UCSD-AML1 (cell line): ENCODE measurements at regions not wholly inside any gene's neighbourhood (a gene's known extent, or its start where the extent isn't known, plus 50 kb on each side); places are given as distances from the start of the nearest gene placed in this dataset.

Experiments
- DNase-seq: peaks from one replicate; lab custom pipeline; 2025; ENCODE audit not compliant: unreplicated experiment; lab: John Stamatoyannopoulos, UW

- DNase-seq: no peak
Measured at GRCh38 chr5:61948151-61948550, 357.9 kb upstream of the KIF2A start.

DNA sequence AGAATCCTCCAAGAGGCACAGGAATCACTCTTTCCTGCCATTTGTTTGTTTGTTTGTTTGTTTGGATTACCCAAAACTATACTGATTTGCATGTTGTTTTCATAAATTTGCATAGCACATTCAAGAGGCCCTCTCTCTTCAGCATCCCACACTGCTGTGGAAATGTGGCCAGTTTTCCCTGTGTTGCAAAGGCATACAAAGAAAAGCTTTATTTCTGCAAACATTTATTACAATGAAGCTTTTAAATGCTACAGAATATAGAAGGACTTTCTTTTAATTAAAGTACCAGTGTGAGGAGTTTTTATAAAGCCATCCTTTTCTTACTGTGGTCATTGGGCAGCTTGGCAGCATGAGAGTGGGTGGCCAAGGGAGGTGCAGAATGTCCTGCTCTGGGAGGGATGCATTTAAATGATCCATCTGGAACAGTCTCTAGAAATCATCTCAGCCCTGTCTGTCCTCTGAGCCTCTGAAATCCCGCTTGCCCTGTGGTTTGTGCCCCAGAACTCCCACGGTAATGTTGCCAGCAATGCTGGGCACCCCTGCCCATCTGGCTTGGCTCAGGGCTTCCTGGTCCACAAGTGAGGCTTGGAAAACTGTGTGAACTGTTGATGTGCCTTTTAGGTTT, 356.8 kb upstream of the KIF2A start:
- DNase-seq: no peak

- no peak for DNase-seq
Measured at GRCh38 chr5:61949679-61950435, 356.1 kb upstream of the KIF2A start.

- DNase-seq: no peak
Measured at GRCh38 chr5:61951295-61951694, 354.7 kb upstream of the KIF2A start.

- no peak for DNase-seq
Measured at GRCh38 chr5:61953913-61954312, 352.1 kb upstream of the KIF2A start.

DNA sequence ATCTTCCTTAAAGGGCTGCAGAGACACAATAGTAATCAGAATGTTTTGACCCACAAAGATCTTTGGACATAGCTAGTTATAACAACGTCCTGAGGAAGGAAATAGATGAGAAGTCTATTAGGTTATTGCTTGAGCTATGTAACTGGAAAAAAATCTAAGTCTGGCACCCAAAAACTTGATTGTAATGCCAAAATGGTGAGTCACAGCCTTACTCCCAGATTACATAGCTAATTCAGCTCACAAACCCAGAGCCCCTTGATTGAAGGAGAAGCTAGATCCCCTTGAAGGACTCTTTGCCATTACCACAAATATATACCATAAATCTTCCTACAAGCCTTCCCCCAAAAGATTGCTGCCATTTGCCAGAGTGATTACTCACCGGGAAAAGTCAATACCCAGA, 341.8 kb upstream of the KIF2A start:
- no peak for DNase-seq

DNA sequence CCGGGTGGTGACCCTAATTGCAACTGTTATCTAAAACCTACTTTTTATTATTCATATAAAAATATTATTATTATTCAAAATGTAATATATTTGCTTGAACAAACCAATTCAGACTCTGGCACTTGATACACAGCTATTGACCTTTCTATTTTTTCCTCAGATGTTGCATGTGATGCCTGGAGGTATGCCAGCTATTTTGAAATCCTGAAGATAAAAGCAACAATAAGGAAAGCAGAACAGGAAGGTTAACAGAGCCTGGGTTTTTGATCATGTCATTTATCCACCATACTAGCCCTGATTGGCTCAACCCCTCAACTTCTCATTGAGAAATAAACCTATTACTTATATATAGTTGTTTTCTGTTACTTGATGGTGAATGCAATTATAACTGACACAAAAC, 340.9 kb upstream of the KIF2A start:
- DNase-seq: no peak

- no peak for DNase-seq
Measured at GRCh38 chr5:61965490-61965889, 340.5 kb upstream of the KIF2A start.

- DNase-seq: no peak
Measured at GRCh38 chr5:61966296-61966955, 339.6 kb upstream of the KIF2A start.

DNA sequence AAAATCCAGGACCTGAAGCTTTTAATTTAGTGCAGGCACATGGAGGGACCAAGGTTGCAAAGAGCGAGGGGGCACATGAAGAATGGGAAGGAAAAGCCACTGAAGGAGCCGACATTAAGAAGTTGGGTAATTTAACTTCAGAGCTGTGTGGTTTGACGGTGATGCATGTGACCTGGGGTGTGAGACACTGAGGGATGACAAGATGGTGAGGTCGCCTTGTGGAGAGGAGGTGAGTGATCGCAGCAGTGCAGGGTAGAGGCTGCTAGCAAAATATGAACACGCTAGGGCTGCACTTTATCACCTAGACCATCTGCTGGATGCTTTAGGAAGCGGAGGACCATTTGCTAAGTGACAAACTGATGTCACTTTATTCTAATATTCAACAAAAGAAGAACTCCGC, 339.0 kb upstream of the KIF2A start:
- no peak for DNase-seq

DNA sequence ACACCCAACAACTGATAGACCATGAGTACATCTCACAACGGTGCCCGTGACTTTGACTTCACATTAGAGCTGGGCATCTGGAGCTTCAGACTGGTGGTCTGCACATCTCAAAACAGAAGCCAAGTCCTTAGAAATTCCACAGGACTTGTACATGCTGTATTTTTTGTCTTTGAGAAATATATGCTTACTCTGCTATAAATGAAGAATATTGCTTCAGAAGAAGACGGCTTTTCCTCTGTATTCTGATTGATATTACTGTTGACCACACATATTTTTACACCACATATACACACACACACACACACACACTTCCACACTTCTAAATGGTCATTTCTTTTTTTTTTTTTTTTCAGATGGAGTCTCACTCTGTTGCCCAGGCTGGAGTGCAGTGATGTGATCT, 338.3 kb upstream of the KIF2A start:
- DNase-seq: no peak

GRCh38 chr5:61969347-61969746, 336.7 kb upstream of the KIF2A start:
- DNase-seq: no peak

DNA sequence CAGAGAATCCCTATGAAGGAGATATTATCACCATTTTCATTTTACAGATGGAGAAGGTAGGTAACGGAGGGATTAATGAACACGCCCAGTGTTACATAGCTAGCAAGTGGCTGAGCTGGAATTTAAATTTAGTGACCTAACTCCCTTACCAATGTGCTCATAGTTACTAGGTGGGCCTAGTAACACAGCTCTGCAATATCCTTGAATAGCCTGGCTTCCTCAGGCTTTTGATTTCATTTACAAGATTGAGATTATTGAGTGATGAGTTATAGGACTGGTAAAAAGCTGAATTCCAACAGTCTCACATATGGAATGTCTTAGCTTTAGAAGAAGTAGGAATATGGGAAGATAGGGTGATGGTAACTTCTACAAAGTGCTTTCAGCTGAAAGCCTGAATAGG, 336.3 kb upstream of the KIF2A start:
- DNase-seq: no peak

- no peak for DNase-seq
Measured at GRCh38 chr5:61970218-61970617, 335.8 kb upstream of the KIF2A start.

DNA sequence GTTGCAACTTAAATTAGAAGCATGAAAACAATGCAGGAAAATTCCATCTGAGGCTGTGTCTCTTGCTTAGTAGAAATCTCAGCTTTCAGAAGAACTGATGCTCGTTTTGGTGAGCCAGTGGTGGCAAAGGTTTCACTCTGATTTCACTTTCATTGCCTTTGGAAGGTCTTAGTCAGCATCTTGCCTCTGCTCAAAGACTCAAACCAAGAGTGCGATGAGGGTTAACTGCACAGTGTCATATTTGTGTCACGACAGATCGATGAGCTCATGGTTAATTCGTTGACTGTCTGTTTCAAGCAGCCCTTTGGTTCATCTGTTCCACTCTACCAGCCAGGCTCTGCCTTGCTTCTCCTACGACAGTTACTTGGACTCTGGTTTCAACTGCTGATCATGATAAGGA, 331.3 kb upstream of the KIF2A start:
- no peak for DNase-seq

DNA sequence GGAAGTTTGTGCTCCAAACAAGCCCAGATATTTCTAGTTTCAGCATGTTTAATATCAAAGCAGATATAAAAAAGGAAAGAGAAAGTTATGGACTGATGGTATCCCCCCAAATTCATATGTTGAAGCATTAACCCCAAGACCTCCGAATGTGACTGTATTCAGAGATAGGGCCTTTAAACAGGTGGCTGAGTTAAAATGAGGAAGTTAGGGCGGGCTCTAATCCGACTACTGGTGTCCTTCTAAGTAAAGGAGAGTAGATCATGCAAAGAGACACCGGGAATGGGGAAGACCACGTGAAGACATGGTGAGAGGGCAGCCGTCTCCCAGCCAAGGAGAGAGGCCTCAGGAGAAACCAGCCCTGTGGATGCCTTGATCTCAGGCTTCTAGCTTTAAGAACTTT, 324.1 kb upstream of the KIF2A start:
- DNase-seq: no peak

DNA sequence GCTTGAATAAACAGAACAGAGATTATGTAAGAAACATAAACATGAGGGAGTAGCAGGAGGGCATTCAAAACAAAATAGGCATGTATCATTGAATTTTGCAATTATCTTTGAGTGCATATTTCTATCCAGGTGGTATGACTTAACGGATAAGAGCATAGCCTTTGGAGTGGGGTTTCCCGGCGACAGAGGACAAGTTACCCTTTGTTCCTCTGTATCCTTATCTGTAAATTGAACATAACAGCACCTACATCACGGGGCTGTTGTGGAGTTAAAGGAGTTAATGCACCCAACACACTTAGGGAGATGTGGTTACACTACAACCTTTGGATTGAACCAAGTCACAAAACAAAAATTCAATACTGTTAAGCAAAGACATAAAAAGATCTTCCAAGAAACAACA, 314.6 kb upstream of the KIF2A start:
- DNase-seq: no peak

GRCh38 chr5:61991866-61992265, 314.1 kb upstream of the KIF2A start:
- no peak for DNase-seq

DNA sequence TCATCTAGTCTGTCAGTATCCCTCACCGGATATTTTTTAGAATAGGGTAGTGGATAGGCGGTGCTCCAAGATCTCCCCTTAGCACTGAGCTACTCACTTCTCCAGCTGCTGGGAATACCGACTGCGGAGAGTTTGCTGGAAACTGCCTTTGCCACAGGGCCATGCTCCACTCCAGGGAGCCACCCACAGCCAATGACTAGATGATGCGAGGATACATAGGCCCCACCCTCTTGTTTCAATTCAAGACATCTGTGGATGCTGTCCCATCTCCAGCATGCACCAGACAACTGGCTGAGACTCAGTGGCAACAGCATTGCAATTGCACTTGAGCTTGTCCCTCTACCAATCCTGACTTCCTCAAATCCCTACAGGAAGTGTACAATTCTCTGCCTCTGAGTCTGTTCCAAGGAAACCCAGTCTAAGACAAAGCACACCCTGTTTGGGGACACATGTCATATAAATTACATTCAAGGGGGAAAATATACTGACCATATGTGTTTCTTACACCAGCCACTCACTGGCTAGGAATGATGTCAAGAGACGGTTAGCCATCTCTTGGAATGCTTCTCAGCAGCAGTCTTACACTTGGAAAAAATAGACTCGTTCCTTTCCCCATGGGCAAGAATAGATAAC, 312.6 kb upstream of the KIF2A start:
- DNase-seq: no peak

- DNase-seq: no peak
Measured at GRCh38 chr5:61994171-61994570, 311.8 kb upstream of the KIF2A start.

GRCh38 chr5:61995486-61995885, 310.5 kb upstream of the KIF2A start:
- DNase-seq: no peak

DNA sequence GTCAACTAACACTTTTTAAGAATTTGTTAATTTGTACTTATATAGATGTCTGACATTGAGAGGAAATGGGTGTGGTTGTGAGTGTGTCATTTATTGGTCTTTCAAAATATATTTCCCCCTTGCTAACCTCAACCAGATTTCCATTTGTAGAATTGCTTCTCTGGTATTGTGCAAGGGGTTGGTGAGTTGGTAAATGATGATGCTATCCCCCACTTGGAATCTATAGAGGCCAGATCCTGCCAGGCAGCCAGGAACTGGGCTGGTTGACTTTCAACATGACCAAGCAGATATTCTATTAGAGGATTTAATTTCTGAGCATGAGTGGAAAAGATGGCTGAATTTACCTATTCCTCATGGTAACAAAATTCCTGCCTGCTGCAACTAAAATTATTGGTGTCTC, 306.6 kb upstream of the KIF2A start:
- no peak for DNase-seq
